H4 (cell line): ENCODE measurements at regions not wholly inside any gene's neighbourhood (a gene's known extent, or its start where the extent isn't known, plus 50 kb on each side); places are given as distances from the start of the nearest gene placed in this dataset.

ENCODE experiments used
- DNase-seq: peaks from one replicate; pipeline ENCODE4 v3.0.0-alpha.2; 2015; ENCODE audit warnings: low spot score

DNA sequence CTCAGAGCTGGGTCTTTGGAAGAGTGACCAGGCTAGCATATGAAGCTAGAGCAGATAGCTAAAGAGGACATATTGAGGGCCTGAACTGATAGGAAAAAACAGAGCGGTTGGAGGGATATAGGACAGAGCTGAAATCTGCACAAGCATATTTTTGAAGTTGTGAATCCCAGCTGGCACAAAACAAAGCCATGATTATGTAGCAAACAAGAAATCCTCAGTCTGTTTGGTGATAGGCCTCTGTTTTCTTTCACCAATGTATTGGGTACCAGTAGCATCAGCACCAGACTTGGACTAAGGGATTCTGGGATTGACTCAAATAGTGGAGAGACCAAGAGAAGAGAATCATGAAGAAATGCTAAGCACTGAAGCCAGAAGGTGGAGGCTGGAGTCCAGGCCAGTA lies 151.0 kb downstream of the FAM43A start:
- no peak for DNase-seq

DNA sequence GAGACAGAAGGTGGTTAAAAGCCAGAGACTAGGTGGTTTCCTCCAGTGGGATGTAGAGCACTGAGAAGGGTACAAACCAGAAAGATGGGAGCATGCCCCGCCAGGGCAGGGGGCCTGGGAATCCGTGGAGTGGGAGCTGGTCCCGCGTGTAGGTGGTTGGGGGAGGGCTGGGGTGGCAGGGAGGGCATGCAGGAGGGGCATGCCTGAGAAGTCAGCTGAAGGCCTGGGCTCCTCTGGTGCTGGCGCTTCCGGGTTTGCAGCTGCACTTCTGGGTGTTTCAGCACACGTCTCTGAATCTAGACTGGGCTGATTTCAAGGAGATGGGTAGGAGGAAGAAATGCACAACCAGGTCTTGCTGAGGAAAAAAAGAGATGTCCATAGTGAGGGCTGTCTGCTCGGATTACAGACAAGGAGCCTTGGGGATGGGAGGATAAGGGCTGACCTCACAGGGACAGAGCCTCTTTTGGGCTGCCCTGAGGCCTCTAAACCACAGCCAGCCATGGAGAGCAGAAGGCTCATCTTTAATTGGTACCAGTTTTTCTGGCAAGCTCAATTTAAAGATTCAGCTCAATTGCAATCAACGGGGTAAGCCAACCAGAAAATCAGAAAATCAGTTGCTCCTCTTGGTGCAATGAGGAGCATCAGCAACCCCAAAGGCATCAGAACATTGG lies 151.9 kb downstream of the FAM43A start:
- no peak for DNase-seq

DNA sequence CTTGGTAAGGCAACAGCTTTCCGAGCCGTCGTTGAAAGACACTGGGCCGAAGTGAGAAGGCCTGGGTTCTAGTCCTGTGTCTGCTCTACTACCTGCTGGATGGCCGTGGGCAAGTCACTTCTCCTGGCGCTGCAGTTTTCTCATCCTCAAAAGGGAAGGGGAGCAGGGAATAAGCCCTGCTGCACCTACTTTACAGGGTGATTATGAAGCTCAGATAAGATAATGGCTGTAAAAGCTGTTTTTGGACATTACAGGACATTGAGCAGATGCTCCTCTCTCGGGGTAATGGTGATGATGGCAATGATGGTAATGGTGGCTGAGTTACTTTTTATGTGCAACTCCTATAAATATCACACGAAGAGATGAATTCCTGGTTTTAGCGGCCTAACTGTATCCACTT lies 152.6 kb downstream of the FAM43A start:
- DNase-seq = no peak

DNA sequence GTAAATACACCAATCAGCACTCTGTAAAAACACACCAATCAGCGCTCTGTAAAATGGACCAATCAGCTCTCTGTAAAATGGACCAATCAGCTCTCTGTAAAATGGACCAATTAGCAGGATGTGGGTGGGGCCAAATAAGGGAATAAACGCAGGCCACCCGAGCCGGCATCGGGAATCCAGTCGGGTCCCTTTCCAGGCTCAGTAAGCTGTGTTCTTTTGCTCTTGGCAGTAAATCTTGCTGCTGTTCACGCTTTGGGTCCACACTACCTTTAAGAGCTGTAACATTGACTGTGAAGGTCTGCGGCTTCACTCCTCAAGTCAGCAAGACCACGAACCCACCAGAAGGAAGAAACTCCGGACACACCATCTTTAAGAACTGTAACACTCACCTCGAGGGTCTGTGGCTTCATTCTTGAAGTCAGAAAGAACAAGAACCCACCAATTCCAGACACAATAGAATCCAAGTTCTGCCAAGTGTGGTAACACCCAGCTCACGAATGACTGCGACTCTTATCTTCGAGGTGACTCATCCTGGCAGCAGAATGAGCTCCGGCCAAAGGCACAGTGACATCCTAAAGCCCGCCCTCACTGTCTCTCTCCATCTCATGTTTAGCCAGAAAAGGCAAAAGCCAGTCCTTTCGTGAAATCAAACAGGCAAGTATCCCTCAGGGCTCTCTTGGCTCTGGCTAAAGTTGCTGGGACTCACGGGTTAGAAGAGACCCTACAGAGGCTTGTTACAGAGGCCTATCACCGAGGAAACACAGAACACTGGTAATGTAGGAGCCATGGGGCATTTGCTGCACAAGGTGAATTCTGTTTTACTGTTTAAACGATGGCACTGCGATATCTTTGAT lies 155.2 kb downstream of the FAM43A start:
- DNase-seq = peak; percentile 76

DNA sequence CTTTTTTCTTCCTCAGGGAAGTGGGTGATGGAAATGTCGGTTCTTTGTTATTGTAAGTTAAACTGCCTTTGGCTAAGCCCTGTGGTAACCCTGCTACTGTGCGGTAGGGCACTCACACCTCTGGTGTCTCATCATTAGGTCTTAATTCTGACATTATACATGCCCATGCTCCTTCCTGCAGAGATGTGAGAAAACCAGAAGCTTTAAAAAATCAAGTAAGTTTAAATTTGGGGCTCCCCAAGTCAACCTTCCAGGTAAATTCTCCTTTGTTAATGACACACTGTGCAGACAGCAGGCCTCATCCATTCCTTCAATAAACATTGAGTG lies 155.8 kb downstream of the FAM43A start:
- no peak for DNase-seq

DNA sequence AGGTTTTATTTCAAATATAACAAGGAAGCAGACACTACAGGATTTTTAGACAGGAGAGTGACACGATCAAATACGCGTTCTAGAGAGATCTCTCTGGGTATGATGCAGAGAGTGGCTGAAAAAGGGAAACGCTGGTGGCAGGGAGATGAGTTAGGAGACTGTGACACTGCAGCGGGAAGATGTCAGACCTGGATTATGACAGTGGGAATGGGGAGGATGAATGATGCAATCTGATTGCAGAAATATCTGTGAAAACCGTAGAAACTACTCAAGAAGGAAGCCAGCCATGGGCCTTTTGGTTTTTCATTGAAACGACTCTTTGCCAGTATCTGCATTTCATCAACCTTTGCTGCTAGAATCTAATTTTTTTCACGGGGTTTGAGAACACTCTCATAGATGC lies 157.9 kb downstream of the FAM43A start:
- no peak for DNase-seq

DNA sequence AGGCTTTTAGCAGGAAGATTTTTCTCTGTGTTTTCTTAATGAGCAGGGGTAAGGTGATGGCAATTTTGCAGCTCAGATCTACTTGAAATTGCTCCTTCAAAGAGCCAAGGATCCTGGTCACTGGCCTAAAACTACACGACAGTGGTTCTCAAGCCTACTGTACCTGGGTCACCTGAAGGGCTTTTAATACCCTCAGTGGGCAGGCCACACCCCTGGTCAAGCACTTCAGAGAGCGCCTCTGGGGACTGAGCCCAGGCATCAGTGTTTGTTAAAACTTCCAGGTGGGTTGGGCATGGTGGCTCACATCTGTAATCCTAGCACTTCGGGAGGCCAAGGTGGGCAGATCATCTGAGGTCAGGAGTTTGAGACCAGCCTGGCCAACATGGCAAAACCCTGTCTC lies 158.4 kb downstream of the FAM43A start:
- DNase-seq = no peak

DNA sequence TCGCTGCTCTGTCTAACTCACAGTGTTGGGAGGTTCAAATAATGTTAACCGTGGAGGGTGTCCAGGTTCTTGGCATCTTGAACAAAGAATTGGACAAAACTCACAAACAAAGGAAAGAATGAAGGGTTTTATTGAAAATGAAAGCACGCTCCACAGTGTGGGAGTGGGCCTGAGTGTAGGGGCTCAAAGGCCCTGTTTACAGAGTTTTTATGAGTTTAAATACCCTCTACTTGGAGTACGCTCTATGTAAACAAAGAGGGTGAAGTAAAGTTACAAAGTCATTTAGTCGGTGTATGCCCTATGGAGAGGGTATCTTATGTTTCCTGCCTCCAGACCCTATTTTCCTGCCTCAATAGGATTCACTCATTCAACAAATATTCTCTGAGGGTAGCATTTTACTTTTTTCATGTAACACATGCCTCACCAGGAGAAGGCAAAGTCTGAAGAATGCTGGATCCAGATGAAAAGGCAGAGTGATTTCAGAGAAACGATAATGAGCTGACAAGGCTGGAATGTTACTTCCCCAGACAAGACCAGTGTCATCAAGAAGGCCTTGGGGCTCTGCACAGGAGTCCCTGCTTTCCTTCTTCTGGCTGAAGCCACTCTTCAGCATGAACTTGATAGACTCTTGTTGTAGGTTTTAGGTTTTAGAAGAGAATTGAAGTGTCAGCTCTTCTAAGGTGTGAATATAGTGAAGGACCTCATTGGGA lies 163.6 kb downstream of the FAM43A start:
- no peak for DNase-seq

DNA sequence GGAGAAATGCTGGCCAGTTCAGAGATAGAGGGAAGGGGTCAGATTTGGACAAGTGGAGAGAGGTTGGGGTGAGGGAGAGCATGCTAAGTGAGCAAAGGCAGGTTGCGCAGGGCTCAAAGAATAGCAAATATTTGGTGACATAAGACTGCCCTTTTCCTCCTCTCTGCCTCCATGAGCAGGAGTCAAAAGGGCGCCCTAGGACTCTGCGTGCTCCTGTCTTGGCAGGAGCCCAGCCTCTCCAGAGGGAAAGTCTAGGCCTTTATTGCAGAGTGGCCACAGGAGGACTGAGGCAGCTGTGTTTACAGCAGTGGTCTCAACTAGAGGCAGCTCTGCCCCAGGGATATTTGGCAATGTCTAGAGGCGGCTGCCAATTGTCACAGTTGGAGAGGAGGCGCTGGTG lies 165.6 kb downstream of the FAM43A start:
- DNase-seq = no peak

DNA sequence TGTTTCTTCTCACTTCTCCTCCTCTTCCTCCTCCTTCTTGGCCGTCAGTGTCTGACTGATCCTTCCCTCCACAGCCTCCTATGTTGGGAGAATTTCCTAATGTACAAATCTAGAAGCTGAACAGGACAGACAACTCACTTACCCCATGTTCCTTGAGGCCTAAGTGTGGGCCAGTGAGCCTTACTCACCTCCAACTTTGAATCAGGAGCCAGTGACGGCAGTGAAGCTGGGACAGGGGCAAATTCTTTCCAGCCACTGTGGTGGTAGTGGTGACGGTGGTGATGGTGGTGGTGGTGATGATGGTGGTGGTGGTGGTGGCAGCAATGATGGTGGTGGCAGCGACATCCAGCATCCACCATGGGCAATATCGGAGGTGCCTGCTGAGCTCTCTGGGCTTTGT lies 166.3 kb downstream of the FAM43A start:
- no peak for DNase-seq

DNA sequence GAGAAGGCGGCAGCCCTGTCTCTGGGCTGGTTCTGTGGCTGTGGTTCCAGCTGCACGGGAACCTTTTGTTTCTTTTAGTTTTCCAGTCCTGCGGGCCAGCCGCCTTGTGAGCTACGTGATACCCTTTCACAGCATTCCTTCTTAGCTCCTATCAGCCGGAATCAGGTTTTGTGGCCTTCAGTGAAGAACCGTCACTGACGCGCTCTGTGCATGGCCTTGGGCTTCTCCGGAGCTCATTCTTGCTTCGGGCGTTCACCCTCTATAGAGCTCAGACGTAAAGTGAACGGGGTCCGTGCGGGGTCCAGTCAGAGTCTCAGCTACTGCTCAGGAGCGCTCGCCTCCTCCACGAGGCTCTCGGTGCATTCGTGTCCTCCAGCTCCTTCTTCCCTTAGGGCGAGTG lies 166.7 kb downstream of the FAM43A start:
- DNase-seq = no peak

DNA sequence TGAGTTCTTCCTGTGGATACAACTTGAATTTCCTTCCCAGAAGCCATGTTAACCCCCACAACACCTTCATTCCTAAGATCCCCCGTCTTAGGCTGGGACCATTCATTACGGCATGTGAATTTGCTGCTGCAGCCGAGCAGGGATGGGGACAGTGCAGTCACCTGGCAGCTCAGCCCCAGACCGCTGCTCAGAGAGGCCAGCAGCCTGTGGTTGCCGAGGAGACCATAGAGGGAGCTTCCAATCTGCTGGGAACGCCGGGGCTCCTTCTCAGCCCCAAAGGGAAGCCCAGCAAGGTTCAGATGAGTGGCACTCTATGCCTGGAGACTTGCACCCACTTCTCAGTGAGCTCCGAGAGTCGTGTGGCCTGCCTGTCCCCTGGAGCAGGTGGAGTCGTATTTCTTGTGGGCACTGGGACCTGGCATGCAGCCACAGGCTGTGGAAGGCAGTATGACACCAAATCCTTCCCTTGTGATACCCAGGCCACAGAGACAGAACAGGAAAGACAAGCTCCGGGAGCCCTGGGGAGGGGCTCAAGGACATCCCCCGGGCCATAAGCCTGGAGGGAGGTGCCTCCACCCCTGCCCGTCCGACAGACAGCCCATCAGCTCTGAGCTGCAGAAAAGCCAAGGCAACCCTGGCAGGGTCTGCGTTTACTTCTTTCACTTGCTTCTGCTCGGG lies 167.3 kb downstream of the FAM43A start:
- DNase-seq = peak; percentile 33

DNA sequence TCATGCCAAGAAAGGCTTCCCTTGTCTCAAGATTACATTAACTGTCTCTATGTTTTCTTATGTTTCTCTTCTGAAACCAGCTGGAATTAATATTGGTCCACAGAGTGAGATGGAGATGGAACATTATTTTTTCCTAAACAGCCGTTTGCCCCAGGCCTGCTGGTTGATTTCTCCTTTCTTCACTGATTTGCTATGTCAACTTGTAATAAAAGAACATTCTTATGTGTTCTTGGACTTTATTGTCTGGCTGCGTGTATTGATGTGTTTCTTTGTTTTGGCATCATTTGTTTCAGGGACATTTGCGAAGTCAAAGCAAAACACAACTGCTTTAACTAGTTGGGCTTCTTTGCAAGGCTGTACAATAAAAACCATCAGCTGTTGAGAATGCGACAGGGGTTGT lies 168.5 kb downstream of the FAM43A start:
- DNase-seq = no peak

DNA sequence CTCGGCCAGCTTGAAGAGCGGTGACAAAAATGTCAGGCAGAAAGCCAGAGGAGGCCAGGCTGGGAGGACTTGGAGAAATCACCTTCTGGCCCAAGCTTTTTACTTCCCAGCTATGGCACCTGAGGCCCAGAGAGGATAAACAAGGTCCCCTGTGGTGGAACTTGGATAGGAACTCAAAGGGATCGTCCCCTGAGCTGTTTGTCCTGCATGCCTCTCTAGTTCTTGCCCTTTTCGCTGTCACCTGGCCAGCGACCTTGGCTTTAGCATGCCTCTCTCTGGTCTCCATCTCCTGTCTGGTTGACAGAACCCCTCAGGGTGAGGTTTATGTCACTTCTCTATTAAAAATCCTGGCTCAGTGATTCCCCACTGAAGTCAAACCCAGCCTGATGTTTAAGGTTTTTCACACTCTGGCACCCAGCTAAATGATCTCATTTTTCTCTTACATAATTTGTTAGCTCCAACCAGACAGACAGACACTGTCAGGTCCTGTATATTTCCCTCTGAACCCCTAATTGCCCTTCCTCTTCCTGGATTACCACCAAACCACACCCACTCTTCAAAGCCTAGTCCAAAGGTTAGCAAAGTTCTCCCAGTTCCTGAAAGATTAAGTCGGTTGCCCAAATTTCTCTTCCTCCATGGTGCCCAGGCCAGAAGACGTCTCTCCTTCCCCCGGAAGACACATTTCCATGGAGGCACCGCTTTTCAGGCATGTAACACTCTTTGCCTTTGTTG lies 169.1 kb downstream of the FAM43A start:
- no peak for DNase-seq

DNA sequence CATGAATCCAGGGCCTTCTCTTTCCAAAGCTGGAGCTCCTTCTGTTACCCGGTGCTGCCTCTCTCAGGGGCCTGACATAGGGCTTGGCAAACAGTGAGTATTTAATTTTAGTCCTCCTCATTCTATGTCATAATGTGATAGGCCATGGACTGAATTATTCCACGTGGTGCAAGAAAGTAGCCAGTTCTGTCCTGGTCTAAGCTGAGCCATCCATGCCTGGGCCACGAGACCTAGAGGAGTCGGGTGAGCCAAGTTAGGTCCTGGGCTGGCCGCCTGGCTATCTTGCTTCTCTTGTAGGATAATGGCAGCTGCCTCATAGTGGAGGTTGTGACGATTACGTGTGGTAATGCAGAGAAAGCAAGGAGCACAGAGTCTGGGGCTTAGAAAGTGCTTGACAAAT lies 170.6 kb downstream of the FAM43A start:
- no peak for DNase-seq

DNA sequence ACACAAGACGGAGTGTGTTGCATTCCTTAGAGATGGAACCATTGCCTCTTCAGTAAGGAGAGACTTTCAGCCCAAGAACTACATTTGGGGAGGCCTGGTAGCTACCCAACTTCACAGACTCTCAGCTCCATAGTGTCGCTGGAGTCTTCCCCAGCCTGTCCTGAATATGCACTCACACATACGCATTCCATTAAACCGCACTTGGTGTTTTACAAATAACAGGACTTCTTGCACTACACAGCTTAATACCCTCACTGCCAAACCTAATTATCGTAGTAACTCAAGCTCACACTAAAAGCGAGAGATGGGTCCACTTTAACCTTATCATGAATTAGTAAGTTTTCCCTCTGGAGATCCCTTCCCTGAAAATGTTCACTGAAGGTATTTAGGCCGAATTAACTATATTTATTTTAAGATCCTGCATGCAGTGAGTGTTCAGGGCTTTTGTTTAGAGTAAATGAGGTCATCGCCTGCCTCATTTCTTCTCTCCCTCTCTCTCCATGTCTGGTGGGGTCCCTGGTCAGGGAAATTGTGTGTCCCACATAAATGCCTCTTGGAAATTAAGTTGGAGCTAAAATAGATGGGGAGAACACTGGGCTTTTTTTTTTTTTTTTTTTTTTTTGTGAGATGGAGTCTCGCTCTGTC lies 171.9 kb downstream of the FAM43A start:
- peak; percentile 39 for DNase-seq

DNA sequence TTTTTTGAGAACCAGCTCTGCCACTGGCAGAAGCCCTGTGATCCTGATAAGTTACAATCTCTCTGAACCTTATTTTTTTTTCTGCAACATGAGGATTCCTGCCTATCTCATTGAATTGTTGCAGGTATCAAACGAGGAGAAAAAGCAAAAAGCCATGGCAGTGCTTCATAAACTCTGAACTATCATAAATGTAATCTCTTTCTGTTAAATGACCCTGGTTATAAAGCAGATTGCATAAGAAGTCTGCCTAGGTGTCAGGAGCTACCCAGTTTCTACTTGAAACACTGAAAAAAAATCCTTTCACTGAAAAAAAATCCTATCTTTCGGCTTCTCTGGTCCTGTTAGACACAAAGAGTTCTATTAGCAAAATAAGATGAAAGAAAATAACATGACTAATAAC lies 172.7 kb downstream of the FAM43A start:
- no peak for DNase-seq

DNA sequence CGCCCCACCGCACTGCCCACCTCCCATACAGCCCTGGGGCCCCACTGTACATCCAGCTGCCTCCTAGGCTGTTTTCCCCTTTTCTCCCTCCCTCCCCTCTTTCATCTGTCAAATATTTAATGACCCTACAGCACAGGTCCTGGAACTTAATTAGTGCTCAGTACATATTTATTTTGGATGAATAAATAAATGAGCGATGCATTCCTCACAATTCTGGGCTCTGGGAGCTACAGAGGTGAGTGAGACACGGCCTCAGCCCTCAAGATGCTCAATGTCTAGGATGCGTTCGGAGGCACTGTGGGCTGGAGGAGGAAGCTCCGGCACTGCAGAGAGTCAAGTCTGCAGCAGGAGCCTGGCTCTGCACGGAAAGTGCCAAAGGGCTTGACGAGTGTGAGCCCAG lies 175.0 kb downstream of the FAM43A start:
- no peak for DNase-seq

DNA sequence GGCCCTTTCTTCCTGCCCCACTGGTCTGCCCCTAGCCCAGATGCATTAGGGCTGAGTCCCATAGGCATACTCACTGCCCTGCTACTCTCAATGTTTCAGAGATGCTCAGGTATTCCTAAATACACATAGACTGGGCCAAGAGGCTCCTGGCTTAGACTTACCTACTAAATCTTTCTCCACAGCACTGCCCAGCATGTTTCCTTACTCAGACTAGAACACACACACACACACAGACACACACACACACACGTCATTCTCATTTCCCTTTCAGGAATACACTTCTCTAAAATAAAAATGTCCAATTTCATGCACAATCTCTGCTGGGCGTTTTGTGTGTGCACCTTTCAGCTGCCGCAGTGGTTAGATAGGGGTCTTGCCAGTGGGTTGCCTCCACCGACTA lies 175.7 kb downstream of the FAM43A start:
- DNase-seq = no peak

DNA sequence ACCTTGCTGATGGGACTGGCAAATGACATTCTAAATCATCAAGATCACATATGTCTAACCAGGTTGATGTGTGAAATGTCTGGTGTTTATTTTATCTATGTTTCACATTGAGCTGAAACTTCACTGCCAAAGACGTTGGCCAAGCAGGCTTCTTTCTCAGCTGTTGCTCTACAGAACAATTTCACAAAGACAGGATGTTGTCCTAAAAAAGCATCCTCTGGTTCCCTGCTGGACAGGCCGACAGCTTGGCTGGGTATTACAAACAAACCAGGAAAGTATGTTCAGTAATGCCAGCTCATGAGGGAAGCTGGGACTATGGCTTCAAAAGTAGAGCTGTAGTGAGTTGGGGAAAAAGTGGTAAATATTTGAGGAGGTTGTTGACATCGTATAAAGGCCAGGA lies 179.4 kb downstream of the FAM43A start:
- no peak for DNase-seq

DNA sequence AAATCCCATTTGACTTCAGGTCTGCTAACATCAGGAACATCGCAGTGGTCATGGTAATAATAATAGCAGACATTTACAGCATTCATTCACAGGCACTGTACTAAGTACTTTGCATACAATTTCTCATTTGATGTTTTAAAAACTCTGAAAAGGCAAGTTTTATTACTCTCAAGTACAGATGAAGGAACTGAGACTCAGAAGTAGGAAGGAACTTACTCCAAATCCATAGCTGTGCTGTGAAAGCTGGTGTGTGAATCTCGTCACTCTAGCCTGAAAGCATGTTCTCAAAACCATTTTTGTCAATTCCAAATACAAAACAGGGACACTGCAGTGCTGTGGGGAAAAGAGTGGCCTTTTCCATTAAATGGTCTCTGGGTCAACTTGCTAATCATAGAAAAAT lies 179.9 kb downstream of the FAM43A start:
- DNase-seq = no peak
